ENCODE measurements at regions not wholly inside any gene's neighbourhood (a gene's known extent, or its start where the extent isn't known, plus 50 kb on each side); places are given as distances from the start of the nearest gene placed in this dataset.

DNA sequence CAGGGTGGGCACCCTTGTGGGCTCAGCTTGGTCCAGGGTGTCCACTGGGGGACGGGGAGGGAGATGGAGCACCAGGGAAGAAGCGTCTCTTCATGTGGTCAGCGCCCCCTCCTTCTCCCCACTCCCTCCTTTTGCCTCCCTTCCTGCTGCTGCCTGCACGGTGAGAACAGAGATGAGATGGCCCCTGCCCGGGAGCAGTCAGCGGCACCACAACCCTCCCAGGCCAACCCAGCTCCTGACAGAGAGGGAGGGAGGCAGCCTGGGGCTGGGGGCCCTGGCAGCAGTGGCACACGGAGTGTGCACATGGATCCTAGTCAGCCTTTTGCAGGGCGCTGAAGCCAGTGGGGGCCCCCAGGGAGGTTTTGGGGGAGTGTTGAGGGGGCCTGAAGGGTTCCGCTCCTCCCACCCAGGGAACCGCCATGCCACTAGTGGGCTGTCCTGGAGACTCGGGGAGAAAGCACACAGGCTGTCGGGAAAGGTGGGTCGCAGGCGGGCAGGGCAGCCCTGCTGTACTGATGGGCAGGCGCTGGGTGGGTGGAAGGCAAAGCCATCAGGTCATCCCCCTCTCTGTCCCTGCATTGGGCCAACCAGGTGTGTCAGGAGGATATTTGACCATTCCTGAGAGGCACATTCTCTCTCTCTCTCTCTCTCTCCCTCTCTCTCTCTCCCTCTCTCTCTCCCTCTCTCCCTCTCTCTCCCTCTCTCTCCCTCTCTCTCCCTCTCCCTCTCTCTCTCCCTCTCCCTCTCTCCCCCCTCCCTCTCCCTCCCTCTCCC lies 94.3 kb upstream of the BHLHE23 start:
- no peak overlapping the region for H3K27ac ChIP-seq (ENCODE audit: low read length)
- ChIA-PET CTCF (interaction anchor here (0.6 kb wide), 1 partner anchor 307 kb away, joined by 3 read pairs; no protein-coding TSS in a partner anchor), POLR2A (no interaction called here)
- peak overlapping the region in 1 of 2 experiments; percentile 67; a peak in 2 of 4 replicates for H3K4me3 ChIP-seq (ENCODE audit: low read depth in 2 of 2, low read length in 2 of 2)
- intact Hi-C loops (cut with micrococcal nuclease; ENCODE audit: unreplicated experiment): no loop called here
- no peaks in the 10 kb centered on the region for H3K36me3 ChIP-seq (ENCODE audit: control insufficient read depth, insufficient read depth, low read length)
- no peaks in the 10 kb centered on the region; the same call in 1 of the 2 replicates for H3K4me1 ChIP-seq (ENCODE audit: control insufficient read depth, insufficient read depth, low read length)
- H3K27me3 ChIP-seq (ENCODE audit: control insufficient read depth, insufficient read depth, low read length): no peaks in the 10 kb centered on the region
- DNase-seq (ENCODE audit: low read depth, low spot score): no peak
- in situ Hi-C loops (cut with HindIII; ENCODE audit: low pct_unique_long_range_greater_than_20kb, low sequenced_read_pairs): no loop called here
- BruUV-seq (replicated peaks): no TSS peak
- no peaks in the 10 kb centered on the region for H3K9me3 ChIP-seq (ENCODE audit: control insufficient read depth, insufficient read depth, low read depth, low read length)
- no peak for ATAC-seq
- TF ChIP-seq, protein P1, sequence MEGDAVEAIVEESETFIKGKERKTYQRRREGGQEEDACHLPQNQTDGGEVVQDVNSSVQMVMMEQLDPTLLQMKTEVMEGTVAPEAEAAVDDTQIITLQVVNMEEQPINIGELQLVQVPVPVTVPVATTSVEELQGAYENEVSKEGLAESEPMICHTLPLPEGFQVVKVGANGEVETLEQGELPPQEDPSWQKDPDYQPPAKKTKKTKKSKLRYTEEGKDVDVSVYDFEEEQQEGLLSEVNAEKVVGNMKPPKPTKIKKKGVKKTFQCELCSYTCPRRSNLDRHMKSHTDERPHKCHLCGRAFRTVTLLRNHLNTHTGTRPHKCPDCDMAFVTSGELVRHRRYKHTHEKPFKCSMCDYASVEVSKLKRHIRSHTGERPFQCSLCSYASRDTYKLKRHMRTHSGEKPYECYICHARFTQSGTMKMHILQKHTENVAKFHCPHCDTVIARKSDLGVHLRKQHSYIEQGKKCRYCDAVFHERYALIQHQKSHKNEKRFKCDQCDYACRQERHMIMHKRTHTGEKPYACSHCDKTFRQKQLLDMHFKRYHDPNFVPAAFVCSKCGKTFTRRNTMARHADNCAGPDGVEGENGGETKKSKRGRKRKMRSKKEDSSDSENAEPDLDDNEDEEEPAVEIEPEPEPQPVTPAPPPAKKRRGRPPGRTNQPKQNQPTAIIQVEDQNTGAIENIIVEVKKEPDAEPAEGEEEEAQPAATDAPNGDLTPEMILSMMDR (IDR thresholded peaks at IDR 0.05): no peak
- TF ChIP-seq, protein P2, sequence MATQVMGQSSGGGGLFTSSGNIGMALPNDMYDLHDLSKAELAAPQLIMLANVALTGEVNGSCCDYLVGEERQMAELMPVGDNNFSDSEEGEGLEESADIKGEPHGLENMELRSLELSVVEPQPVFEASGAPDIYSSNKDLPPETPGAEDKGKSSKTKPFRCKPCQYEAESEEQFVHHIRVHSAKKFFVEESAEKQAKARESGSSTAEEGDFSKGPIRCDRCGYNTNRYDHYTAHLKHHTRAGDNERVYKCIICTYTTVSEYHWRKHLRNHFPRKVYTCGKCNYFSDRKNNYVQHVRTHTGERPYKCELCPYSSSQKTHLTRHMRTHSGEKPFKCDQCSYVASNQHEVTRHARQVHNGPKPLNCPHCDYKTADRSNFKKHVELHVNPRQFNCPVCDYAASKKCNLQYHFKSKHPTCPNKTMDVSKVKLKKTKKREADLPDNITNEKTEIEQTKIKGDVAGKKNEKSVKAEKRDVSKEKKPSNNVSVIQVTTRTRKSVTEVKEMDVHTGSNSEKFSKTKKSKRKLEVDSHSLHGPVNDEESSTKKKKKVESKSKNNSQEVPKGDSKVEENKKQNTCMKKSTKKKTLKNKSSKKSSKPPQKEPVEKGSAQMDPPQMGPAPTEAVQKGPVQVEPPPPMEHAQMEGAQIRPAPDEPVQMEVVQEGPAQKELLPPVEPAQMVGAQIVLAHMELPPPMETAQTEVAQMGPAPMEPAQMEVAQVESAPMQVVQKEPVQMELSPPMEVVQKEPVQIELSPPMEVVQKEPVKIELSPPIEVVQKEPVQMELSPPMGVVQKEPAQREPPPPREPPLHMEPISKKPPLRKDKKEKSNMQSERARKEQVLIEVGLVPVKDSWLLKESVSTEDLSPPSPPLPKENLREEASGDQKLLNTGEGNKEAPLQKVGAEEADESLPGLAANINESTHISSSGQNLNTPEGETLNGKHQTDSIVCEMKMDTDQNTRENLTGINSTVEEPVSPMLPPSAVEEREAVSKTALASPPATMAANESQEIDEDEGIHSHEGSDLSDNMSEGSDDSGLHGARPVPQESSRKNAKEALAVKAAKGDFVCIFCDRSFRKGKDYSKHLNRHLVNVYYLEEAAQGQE (IDR thresholded peaks at IDR 0.05; ENCODE audit: insufficient read depth in 1 of 2, low read depth in 2 of 2, low read length in 1 of 2): no peak
- TF ChIP-seq TCF7L2 (IDR thresholded peaks at IDR 0.05; ENCODE audit: low read depth, low read length) (no peak), POLR2AphosphoS5 (IDR thresholded peaks at IDR 0.05; ENCODE audit: low read depth, low read length) (no peak), SIN3A (IDR thresholded peaks at IDR 0.05; ENCODE audit: borderline replicate concordance, insufficient read depth, low read depth, low read length) (no peak)

DNA sequence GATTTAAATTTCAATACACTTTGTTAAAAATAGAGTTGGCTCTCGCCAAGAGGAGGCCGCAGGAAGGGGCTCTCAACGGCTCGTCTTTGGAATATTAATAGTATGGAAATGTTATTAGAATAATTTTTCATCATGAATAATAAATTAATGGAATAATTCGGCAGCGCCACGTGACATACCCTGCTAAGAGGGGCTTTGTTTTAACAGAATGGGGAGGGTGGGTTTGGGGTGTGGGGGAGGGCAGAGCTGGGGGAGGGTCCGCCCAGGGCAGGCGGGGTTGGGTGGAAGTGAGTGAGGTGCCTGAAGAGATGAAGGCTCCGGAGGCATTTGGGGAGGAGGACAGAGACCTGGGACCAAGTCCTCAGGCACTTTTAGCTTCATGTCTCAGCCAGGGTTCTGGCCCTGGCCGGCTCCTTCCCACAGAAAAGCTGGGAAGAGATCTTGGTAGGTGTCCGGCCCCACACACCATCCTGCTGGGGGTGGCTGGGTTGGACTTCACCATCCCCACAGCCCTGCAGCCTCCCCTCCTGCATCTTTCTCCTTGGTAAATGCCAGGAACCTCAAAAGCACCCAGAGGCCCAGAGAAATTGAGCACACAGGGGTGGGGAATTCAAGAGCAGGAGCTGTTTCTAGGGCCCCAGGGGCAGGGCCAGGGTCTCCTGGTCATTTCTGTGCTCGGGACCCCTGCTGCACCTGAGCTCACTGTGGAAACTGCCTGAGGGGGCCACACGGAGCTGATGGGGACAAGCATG lies 93.6 kb upstream of the BHLHE23 start:
- BruUV-seq (replicated peaks): no TSS peak
- DNase-seq (ENCODE audit: low read depth, low spot score): no peak
- Histone ChIP-seq H3K27ac (ENCODE audit: low read length) (no peak overlapping the region), H3K9me3 (ENCODE audit: control insufficient read depth, insufficient read depth, low read depth, low read length) (no peaks in the 10 kb centered on the region), H3K27me3 (ENCODE audit: control insufficient read depth, insufficient read depth, low read length) (no peaks in the 10 kb centered on the region), H3K4me1 (ENCODE audit: control insufficient read depth, insufficient read depth, low read length) (no peaks in the 10 kb centered on the region), H3K36me3 (ENCODE audit: control insufficient read depth, insufficient read depth, low read length) (no peaks in the 10 kb centered on the region), H3K4me3 (ENCODE audit: low read depth in 2 of 2, low read length in 2 of 2) (no peak overlapping the region)
- in situ Hi-C loops (cut with HindIII; ENCODE audit: low pct_unique_long_range_greater_than_20kb, low sequenced_read_pairs): no loop called here
- POLR2A ChIA-PET: no interaction called here
- no peak for TF ChIP-seq SIN3A (IDR thresholded peaks at IDR 0.05; ENCODE audit: borderline replicate concordance, insufficient read depth, low read depth, low read length)
- TF ChIP-seq, protein P1 (IDR thresholded peaks at IDR 0.05): no peak
- TF ChIP-seq TCF7L2 (IDR thresholded peaks at IDR 0.05; ENCODE audit: low read depth, low read length): no peak
- TF ChIP-seq POLR2AphosphoS5 (IDR thresholded peaks at IDR 0.05; ENCODE audit: low read depth, low read length): no peak
- TF ChIP-seq, protein P2 (IDR thresholded peaks at IDR 0.05; ENCODE audit: insufficient read depth in 1 of 2, low read depth in 2 of 2, low read length in 1 of 2): no peak
- 0 out of 2 replicates have a peak, but pooled peaks have one; percentile 7 for ATAC-seq
- intact Hi-C loops (cut with micrococcal nuclease; ENCODE audit: unreplicated experiment): no loop called here
- CTCF ChIA-PET: interaction anchor here (0.6 kb wide), 1 partner anchor 306 kb away, joined by 3 read pairs; no protein-coding TSS in a partner anchor
